Activated CD4-positive, alpha-beta T cell treated with anti-CD3 and anti-CD28 coated beads, Interleukin-2, Interleukin-4, amounts not matched to agents 100 ng/mL and 50 ng/mL, durations not matched to agents 16 hours and 8 hours (primary cell): ENCODE measurements at regions not wholly inside any gene's neighbourhood (a gene's known extent, or its start where the extent isn't known, plus 50 kb on each side); places are given as distances from the start of the nearest gene placed in this dataset.
"Not testable (repeated sequence)": the region's sequence is repeated elsewhere in the genome, so short reads cannot be mapped to it uniquely, and the experiment has no call there.

Experiments used
- DNase-seq: peaks from one replicate; pipeline ENCODE4 v3.0.0-alpha.2; 2020; ENCODE audit warnings: low spot score

GRCh38 chr2:7430421-7430868 is 513.2 kb downstream of the RNF144A start:
- DNase-seq = no peak

GRCh38 chr2:7430869-7431641 is 513.8 kb downstream of the RNF144A start:
- peak; percentile 72 for DNase-seq

GRCh38 chr2:7432436-7432835 is 515.2 kb downstream of the RNF144A start:
- no peak for DNase-seq

- DNase-seq = no peak
Measured at GRCh38 chr2:7436096-7436906, 519.1 kb downstream of the RNF144A start.

- DNase-seq = peak; percentile 61
Measured at GRCh38 chr2:7437141-7437540, 519.9 kb downstream of the RNF144A start.

GRCh38 chr2:7437716-7438632 is 520.8 kb downstream of the RNF144A start:
- DNase-seq = peak; percentile 79

- no peak for DNase-seq
Measured at GRCh38 chr2:7438855-7439254, 521.6 kb downstream of the RNF144A start.

- no peak for DNase-seq
Measured at GRCh38 chr2:7440977-7441376, 523.8 kb downstream of the RNF144A start.

GRCh38 chr2:7441841-7442240 is 524.6 kb downstream of the RNF144A start:
- not testable (repeated sequence) for DNase-seq

GRCh38 chr2:7444626-7445025 is 527.4 kb downstream of the RNF144A start:
- no peak for DNase-seq

GRCh38 chr2:7448578-7449264 is 531.5 kb downstream of the RNF144A start:
- DNase-seq = no peak

GRCh38 chr2:7449298-7449697 is 532.1 kb downstream of the RNF144A start:
- no peak for DNase-seq

GRCh38 chr2:7450188-7450832 is 533.1 kb downstream of the RNF144A start:
- peak; percentile 74 for DNase-seq

GRCh38 chr2:7450833-7451190 is 533.6 kb downstream of the RNF144A start:
- DNase-seq = no peak

GRCh38 chr2:7452110-7452876 is 535.1 kb downstream of the RNF144A start:
- no peak for DNase-seq

GRCh38 chr2:7454592-7454991 is 537.4 kb downstream of the RNF144A start:
- DNase-seq = no peak

GRCh38 chr2:7456762-7457161 is 539.5 kb downstream of the RNF144A start:
- DNase-seq = no peak

- DNase-seq = no peak
Measured at GRCh38 chr2:7458066-7458465, 540.9 kb downstream of the RNF144A start.

- peak; percentile 71 for DNase-seq
Measured at GRCh38 chr2:7467782-7468447, 550.7 kb downstream of the RNF144A start.

GRCh38 chr2:7468448-7468828 is 551.2 kb downstream of the RNF144A start:
- DNase-seq = no peak
